ENCODE measurements at regions not wholly inside any gene's neighbourhood (a gene's known extent, or its start where the extent isn't known, plus 50 kb on each side); places are given as distances from the start of the nearest gene placed in this dataset.
"Not testable (repeated sequence)": the region's sequence is repeated elsewhere in the genome, so short reads cannot be mapped to it uniquely, and the experiment has no call there.

DNA sequence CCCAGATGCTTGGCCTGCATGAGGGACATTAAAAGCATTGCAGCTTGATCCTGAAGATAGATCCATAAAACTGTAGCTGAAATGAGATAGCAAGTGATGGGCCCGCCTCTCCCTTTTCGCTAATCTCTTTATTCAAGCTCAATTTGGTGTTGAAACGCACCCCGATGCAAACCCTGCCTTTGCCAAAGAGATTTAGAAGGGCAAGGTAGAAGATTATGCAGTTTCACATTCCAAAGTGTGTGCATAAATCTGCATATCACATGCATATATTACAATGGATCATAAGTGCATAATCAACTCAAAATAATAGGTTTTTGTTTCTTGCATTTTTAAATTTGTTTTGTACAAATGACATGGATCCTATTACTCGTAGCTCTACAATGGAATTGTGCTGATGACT lies 80.1 kb upstream of the SHANK2 start:
- no peak for DNase-seq (ENCODE audit: low spot score)

DNA sequence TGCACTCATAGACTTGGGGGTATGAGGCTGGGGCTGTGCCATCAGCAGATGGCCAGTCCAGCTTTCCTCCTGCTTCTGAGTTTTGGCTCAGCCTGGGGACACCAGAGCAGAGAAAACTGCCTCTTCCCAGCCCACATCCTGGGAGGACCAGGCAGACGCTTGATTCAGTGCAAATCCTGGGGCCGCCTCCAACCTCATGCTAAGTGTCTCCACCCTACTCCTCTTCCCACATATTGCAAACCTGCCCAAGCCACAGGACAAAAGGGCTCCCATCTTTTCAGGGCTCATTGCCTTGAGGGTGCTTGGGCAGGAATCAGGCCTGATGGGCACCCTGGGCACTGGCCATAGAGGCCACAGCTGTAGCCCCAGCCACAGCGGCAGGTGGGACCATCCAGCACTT lies 79.7 kb upstream of the SHANK2 start:
- no peak for DNase-seq (ENCODE audit: low spot score)

DNA sequence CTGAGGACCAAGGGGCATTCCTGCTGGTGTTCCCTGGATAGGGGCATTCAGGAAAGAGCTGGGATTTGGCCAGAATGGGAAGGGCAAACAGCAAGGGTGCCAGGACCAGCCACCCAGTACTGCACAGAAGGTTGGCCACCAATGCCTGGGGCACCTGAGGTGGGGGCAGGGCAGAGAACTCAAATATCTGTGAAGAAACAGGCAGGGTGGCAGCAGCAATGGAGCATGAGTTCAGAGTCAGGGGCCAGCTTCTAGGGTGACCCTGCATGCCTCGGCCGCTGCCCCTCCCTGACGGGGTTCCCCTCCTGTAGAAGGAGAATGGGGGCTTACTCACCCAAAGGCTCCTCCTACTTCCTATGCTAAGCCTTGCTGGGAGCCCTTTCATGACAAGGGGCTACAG lies 79.3 kb upstream of the SHANK2 start:
- no peak for DNase-seq (ENCODE audit: low spot score)

DNA sequence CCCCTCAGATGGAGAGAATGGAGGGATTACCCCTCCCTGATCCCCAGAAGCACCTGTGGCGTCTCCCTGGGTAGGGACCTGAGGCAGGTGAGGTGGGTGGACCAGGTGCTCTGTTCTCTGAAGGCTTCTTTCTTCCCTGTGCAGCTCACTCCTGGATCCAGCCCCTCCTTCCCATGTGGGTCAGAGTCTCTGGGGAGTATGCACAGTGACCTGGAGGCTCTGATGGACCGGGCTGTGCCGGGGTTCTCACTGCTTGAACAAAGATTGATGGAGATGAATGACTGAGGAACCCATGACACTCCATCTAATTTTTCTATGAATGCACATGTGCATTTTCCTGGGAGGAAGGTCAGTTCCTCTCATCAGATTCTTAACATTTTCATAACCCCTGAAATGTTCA lies 78.6 kb upstream of the SHANK2 start:
- no peak for DNase-seq (ENCODE audit: low spot score)

DNA sequence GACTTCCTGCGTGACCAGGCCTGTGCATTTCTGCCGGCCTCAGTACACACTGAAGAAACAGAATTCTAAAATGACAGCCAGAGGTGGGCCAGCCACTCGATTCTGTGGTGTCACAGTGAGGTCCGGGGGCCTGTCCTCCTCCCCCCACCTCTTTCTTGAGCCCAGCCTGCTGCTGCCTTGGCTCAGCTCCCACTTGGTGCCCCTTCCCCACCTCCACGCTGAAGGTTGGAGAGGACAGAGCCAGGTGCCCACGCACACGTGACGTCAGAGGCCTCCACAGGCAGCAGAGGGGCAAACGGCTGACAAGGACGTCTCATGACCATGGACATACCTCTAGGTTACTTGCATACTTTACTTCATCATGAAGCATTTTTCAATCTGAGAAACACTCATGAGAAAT lies 78.0 kb upstream of the SHANK2 start:
- DNase-seq (ENCODE audit: low spot score) = no peak

DNA sequence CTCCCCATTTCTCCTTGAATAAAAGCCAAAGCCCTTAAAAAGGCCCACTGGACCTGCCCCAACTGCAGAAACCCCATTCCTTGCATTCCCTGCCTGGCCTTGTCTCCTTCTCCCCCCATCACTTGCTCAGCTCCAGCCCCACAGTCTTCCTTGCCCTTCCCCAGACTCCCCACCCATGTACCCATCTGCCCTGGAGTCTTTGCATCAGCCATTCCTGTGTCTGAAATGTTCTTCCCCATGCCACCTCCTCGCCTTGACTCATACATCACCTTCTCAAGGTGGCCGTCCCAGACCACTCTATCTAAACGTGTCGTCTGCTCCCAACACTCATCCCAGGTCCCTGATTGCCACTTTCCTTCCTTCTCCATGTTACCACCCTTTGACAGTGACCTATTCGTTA lies 77.4 kb upstream of the SHANK2 start:
- DNase-seq (ENCODE audit: low spot score) = no peak

DNA sequence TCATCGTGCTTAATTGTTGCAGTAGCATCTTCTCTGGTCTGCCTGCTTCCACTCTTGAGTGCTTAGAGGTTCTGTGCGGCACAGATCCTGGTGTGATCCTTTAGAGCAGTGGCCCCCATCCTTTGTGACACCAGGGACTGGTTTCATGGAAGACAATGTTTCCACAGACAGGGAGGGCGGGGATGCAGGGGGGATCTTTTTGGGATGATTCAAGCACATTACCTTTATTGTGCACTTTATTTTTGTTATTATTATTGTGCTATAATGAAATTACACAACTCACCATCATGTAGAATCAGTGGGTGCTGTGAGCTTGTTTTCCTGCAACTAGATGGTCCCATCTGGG lies 76.8 kb upstream of the SHANK2 start:
- DNase-seq (ENCODE audit: low spot score) = no peak

DNA sequence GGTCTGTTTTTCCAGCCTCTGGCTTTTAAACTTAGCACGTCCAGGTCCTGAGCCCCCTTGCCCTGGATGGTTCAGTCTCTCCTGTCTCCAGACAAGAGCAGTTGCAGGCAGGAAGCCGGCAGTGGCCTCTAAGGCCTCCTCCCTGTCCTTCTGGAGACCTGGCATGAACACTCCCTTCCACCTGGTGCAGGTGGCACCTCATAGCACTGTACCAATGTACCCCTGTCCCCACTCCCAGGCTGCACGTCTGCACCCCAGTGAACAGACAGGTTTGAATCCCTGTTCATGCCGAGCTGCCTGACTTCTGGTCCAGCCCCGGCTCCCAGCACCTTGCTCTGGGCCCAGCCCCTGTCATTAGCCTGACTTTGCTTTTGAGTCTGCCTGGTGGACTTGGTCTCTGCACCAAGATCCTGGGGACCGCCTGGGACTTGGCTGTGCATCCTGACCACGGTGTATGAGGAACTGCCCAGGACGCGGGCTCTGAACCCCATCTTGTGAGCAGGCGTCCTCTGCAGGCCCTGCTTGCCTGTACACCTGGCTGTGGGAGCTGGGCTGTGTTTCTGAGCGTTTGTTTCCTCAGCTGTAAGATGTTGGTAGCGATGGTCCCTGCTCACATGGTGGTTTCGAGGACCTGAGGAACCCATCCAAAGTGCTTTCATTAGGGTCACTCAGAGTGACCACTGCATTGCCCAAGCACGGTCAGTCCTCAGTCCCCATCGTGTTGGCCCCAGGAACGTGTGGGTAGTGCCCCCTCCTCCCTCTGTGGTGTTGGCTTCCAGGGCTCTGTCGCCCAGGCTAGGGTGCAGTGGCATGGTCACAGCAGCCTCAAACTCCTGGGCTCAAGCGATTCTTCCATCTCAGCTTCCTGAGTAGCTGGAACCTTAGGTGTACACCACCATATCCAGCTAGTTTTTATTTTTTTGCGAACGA lies 75.0 kb upstream of the SHANK2 start:
- DNase-seq (ENCODE audit: low spot score) = no peak

DNA sequence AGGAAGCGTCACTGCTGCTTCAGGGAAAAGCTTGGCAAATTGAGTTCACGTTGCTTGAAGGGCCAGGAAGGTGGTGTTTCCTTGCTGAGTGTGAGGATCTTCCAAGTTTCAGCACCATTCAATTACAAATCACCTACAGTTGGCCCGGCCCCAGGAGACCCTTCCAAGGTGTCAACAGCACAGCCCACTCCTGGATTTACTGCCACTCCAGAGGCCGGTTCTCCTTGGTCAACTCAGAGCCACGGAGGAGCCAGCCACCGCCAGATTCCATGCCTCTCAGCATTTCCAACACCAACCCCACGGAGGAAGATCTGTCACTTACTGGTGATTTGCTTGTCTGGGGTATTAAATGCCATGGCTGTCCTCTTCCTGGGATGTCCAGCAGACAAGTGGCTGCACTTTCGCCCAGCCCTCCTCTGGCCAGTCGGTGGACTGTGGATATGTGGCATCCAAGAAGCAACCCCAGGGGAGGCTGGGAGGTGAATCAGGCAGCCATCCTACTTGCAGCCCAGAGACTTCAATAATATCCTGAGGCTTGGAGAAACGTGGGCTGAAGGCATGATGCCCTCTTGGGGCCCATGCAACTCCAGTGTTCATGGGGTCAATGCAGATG lies 74.1 kb upstream of the SHANK2 start:
- no peak for DNase-seq (ENCODE audit: low spot score)

DNA sequence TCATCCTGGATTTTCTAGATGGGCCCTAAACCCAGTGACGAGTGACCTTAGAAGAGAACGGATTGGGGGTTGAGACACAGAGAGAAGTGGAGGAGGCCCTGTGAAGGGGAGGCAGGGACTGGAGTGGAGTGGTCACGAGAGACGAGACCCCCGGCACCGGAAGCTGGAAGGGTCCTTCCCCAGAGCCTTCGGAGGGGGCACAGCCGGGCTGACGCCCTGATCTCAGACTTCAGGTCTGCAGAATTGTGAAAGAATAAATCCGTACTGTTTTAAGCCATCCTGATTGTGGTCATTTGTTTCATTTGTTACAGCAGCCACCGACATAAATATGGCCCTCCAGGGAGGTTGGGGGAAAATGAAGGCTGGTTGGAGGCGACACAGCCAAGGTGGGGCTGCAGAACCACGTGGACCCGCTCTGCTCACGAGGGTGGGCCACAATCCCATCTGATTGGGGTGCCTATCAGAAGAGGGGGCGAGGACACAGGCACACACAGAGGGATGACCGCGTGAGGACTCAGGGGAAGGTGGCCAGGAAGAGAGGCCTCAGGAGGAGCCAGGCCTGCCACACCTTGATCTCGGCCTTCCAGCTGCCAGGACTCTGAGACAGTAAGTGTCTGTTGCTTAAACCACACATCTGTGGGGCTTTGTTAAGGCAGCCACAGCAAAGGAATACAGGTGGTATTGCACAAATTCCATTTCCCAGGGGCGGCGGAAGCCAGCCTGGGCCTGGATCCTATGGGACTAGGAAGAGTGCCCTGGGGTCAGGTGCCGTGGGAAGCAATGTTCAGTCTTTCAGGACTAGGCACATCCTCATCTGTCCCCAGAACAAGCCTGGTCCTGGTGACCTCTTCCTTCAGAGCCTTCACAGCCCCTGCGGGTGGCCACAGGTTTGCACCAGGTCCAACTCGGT lies 73.3 kb upstream of the SHANK2 start:
- no peak for DNase-seq (ENCODE audit: low spot score)

DNA sequence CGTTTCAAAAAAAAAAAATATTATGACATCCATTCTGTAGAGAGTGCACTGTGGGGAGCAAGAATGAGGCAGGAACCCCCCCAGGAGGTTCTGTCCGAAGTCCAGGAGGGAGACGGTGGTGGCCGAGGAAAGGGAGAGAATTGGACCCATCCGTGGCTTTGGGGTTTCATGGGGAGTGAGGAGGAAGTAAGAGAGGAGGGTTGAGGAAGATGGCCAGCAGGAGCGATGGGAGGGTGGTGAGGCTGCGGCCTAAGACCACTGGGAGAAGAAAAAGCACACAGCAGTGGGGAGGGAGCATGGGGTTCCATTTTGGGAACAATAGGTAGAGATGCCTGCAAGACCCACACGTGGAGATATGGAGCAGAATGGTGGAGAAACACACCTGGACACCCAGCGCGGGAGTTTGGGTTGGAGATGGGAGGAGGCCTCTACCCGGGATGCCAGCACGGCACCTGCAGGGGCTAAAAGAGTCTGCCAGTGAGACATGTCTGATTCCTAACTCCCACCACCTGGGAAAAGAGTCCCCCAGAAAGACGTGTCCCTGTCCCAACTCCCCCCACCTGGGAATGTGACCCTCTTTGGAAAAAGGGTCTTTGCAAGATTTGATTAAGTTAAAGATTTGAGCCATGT lies 72.5 kb upstream of the SHANK2 start:
- no peak for DNase-seq (ENCODE audit: low spot score)

DNA sequence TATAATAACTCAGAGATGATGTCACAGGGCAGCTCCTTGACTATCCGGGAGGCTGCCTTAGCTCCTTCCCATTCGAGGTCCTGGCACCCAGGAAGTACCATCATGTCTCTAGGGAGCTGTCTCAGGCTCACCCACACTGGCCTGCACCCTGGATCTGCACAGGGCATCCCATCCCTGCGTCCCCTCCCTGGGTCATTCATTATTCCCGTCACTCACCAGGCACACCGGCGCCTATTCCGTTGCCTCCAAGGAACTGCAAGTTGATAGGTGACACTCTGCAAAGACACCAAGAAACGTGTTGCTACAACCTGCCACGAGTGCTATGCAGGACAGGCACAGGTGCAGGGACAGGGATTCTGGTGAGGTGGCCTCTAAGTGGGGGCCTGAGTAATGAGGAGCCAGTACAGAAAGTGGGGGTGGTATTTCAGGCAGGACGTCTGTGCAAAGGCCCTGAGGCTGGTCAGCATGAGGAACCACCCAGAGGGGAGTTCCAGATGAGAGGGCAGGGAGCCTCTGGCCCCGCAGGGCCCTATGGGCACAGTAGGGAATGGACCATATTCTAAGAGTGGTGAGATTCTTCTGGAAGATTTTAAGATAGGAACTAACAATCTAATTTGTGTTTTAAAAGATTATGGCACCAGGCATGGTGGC lies 71.6 kb upstream of the SHANK2 start:
- no peak for DNase-seq (ENCODE audit: low spot score)

DNA sequence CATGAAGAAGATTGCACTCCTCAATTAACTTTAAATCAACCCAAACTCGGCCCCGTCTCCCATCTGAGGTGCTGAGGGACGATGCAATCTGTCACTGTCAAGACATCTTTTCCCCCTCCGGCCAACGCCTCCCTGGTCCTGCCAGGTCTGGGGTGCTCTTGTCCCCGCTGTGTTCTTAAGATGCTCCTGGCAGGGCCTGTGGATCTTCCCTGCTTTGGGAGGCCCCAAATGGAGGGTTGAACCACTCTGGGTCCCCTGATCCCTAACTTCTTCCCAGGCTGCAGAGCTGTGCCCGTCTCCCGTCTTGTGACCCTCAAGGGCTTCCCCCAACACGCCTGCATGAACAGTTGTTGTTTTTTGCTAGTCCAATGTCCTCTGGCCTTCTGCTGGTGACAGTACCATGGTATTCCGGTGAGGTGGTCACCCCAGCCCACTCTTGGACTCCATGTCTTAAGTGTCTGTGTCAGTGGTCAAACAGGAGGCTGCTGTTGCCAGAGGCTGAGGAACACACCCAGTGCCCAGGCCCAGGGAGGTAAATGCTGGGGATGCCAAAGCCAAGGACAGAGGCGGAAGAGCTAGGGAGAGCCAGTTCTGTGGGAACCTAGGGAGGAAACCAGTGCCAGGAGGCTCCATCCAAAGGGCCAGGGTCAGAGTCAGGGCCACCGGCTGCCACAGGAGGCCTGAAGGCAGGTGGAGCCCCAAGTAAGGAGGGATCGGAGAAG lies 70.6 kb upstream of the SHANK2 start:
- no peak for DNase-seq (ENCODE audit: low spot score)

DNA sequence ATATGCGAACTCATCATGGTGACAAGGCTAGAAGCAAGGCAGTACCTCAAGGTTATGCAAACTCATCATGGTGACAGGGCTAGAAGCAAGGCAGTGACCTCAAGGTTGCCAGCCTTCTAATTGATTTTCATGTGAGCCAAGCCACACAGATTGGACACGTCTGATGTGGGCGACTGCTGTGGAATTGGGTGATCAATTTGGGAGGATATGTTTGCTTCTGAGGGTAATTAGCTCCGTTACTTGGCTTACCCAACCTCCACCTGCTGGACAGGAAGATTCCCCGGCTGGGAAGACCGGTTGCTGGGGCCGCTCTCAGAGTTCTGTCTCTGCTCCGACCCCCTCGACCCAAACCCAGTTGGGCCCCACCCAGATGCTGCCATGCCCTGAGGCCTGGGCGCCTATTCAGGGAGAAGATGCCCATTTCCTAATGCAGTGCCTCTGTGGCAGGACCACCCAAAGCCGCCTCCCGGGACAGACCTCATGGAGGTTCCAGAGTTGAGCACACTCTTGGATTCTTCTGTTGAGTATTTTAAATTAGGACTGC lies 69.9 kb upstream of the SHANK2 start:
- no peak for DNase-seq (ENCODE audit: low spot score)

DNA sequence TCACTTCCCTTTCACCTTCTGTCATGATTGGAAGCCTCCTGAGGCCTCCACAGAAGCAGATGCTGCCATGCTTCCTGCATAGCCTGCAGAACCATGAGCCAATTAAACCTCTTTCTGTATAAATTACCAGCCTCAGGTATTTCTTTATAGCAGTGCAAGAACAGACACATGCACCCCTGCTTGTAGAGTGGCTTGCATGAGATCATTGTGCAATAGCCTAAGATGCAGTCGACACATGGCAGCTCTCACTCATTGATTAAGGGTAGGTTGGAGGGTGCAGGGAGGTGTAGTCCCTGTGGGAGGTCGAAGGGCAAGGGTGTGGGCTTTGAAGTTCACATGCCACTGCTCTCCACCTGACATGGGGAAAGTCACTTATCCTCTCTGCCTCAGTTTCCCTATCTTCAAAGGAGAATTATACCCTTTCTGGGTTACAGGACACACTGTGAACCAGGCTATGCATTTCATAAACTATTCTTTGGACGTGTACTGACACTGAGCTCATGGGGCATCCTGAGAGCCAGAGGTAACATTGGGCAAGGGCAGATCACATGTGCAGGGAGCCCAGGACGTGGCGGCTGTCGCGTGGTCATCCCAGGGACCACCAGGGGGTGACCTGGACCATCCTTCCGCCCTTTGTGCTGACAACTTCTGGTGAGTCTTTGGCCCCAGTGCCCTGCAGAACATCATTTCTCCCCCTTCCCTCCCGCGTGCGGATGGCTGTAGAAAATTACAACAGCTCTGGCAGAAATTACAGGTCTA lies 69.2 kb upstream of the SHANK2 start:
- DNase-seq (ENCODE audit: low spot score) = no peak

DNA sequence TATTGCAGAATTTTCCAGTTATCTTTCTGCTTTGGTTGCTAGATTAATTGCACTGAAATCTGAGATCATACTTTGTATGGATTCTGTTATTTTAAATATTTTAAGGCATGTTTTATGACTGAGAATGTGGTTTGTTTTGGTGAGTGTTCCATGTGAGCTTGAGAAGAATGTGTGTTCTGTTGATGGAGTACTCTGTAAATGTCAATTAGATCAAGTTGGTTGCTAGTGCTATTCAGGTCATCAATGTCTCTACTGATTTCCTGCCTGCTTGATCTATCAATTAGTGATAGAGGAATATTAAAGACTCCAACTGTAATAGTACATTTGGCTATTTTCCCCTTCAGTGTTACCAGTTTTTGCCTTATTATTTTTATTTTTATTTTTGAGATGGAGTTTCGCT lies 64.3 kb upstream of the SHANK2 start:
- no peak for DNase-seq (ENCODE audit: low spot score)

DNA sequence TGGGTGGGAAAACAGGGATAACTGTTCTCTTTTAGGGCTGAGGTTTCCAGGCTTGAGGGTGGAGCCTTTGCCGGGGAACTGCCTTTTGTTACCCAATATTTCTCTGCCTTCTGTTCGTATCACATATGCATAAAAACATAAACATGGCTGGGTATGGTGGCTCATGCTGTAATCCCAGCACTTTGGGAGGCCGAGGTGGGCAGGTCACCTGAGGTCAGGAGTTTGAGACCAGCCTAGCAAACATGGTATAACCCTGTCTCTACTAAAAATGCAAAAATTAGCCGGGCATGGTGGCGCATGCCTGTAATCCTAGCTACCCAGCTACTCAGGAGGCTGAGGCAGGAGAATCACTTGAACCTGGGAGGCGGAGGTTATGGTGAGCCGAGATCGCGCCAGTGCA lies 60.2 kb upstream of the SHANK2 start:
- not testable (repeated sequence) for DNase-seq (ENCODE audit: low spot score)

DNA sequence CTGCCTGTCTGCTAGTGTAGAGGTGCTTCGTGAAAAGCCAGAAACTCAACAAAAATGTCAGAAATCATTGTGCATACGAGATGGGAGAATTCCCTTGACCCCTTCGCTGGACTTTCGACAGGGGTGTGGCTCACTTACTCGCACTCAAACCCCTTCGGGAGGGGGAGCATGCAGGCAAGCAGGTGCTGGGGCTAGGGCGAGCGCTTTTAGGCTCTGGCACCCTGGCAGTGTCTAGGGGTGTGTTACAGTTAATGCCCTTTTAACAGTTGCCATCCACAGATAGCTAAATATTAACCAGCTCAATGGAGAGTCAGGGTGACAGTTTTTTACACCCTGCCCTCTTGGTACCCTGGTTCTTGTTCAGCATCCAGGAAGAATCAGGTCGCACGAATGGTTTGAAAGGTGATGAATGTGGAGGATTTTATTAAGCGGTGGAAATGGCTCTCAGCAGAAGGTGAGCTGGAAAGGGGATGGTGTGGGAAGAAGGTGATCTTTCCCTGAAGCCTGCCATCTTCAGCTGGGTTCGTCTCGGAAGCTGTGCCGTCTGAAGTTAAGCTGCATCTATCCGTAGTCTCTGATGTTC lies 59.6 kb upstream of the SHANK2 start:
- no peak for DNase-seq (ENCODE audit: low spot score)

DNA sequence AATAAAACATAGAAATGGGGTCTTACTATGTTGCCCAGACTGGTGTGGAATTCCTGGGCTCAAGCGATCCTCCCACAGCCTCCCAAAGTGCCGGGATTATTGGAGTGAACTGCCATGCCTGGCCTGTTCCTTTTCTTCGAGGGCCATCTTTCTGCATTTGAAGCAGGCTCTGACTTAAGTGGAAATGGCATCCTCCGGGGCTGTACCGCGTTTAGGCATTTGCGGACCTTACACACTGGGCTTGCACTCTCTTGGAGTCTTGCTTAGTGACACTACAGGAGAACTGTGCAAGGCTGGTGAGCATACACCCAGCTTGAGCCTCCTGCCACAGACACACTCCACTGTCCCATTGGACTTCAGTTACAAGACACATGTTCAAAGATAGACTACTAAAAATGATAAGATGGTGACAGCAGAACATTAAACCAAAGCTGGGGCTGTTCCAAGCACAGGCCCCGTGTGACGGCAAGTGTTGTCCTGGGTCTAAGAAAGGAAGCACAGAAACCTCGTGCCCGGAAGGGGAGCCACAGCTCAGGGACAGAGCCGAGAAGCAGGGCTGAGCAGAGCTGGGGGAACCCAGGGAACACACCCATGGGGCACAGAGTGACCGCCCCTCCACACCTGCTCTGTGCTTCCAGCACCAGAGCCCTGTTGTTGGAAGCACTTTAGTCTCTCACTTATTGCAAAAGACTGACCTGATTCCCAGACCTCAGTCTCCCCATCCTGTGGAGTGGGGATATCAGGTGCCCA lies 59.0 kb upstream of the SHANK2 start:
- no peak for DNase-seq (ENCODE audit: low spot score)

Measured in mucosa of gallbladder (tissue), 1 donor.